ENCODE measurements at regions not wholly inside any gene's neighbourhood (a gene's known extent, or its start where the extent isn't known, plus 50 kb on each side); places are given as distances from the start of the nearest gene placed in this dataset.

DNA sequence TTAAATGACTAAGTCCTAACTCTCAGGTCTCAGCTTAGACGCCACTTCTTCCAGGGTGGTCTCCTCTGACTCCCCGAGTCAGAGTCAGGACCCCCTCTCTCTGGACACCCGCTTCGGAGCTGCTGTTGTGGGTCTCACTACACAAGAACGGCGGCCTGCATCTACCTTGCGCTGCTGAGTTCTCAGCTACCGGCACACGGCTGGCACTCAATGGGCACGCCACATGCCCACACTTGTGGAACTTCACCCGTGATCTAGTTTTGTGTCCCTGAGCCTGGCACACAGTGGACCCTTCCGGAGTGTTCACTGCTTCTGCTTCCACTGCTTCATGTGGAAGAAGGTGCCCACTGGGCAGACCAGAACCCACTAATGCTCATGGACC, 58.3 kb upstream of the ID2 start:
- no peaks in the 10 kb centered on the region for H4K20me1 ChIP-seq (ENCODE audit: low read depth)
- peaks cover 4% of the 10 kb centered on the region for H3K27me3 Mint-ChIP-seq (ENCODE audit: insufficient read depth, low read depth)
- peaks cover 4% of the 10 kb centered on the region for H3K9me3 Mint-ChIP-seq
- peak overlapping the region; percentile 59 for H3K27ac Mint-ChIP-seq
- H3K4me3 Mint-ChIP-seq: no peak overlapping the region
- no peaks in the 10 kb centered on the region for H3F3A ChIP-seq (ENCODE audit: low read depth)
- no peak overlapping the region for H3K9ac ChIP-seq
- no peak overlapping the region for H3K27ac ChIP-seq
- DNase-seq (ENCODE audit: low spot score): no peak
- no peak overlapping the region for H3K4me2 ChIP-seq
- no peaks in the 10 kb centered on the region for H3K27me3 ChIP-seq
- H3K9me3 ChIP-seq (ENCODE audit: low read depth): no peaks in the 10 kb centered on the region
- peaks cover 5% of the 10 kb centered on the region for H3K36me3 Mint-ChIP-seq
- peaks cover 33% of the 10 kb centered on the region for H3K4me1 Mint-ChIP-seq
- no peak for TF ChIP-seq EZH2phosphoT487 (IDR thresholded peaks at IDR 0.05)
- no peak for TF ChIP-seq EZH2 (IDR thresholded peaks at IDR 0.05)
- TF ChIP-seq, protein P1, sequence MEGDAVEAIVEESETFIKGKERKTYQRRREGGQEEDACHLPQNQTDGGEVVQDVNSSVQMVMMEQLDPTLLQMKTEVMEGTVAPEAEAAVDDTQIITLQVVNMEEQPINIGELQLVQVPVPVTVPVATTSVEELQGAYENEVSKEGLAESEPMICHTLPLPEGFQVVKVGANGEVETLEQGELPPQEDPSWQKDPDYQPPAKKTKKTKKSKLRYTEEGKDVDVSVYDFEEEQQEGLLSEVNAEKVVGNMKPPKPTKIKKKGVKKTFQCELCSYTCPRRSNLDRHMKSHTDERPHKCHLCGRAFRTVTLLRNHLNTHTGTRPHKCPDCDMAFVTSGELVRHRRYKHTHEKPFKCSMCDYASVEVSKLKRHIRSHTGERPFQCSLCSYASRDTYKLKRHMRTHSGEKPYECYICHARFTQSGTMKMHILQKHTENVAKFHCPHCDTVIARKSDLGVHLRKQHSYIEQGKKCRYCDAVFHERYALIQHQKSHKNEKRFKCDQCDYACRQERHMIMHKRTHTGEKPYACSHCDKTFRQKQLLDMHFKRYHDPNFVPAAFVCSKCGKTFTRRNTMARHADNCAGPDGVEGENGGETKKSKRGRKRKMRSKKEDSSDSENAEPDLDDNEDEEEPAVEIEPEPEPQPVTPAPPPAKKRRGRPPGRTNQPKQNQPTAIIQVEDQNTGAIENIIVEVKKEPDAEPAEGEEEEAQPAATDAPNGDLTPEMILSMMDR (IDR thresholded peaks at IDR 0.05): no peak
- no peaks in the 10 kb centered on the region for H3K79me2 ChIP-seq (ENCODE audit: low read depth)
- H3K4me1 ChIP-seq: no peaks in the 10 kb centered on the region
- H2AFZ ChIP-seq (replicated peaks): no peak overlapping the region
- no peaks in the 10 kb centered on the region for H3K36me3 ChIP-seq
- H3K4me3 ChIP-seq: no peak overlapping the region

DNA sequence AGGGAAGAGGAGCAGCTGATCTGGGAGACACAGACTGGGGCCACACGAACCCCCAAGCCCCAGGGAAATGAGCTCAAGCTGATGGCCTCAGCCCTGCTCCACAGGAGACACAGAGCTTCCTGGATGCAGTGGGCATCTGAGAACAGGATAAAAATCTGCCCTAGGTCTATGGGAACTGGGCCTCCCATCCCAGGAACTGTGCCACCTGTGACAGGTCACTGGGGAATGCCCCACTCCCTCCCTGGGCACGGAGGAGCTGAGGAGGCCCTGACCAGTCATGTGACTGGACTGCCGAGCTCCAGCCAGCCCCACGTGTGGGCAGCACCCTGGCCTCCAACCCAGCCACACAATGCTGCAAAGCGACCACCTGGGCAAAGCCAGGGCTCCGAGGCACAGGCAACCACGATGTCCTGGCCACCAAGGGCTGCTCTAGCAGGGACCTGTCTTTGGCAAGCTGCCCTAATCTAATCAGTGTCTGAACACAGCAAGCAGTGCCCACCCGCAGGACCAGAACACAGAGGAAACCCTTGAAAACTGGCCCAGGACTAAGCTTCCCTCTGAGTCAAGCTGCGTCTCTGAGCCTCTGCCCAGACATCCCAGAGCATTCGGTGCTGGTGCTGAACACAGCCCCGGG, 57.8 kb upstream of the ID2 start:
- TF ChIP-seq, protein P1 (IDR thresholded peaks at IDR 0.05): no peak
- TF ChIP-seq EZH2 (IDR thresholded peaks at IDR 0.05) (no peak), EZH2phosphoT487 (IDR thresholded peaks at IDR 0.05) (no peak)
- Histone ChIP-seq H3K4me1 (no peaks in the 10 kb centered on the region), H4K20me1 (ENCODE audit: low read depth) (no peaks in the 10 kb centered on the region), H3K79me2 (ENCODE audit: low read depth) (no peaks in the 10 kb centered on the region), H3K4me2 (no peak overlapping the region), H3K27ac (no peak overlapping the region), H3K27me3 (no peaks in the 10 kb centered on the region), H3K9me3 (ENCODE audit: low read depth) (no peaks in the 10 kb centered on the region), H3K36me3 (no peaks in the 10 kb centered on the region), H3F3A (ENCODE audit: low read depth) (no peaks in the 10 kb centered on the region), H2AFZ (replicated peaks) (no peak overlapping the region), H3K4me3 (no peak overlapping the region), H3K9ac (no peak overlapping the region)
- H3K4me3 Mint-ChIP-seq: no peak overlapping the region
- peaks cover 4% of the 10 kb centered on the region for H3K9me3 Mint-ChIP-seq
- peaks cover 38% of the 10 kb centered on the region for H3K4me1 Mint-ChIP-seq
- H3K36me3 Mint-ChIP-seq: peaks cover 5% of the 10 kb centered on the region
- DNase-seq (ENCODE audit: low spot score): no peak
- H3K27me3 Mint-ChIP-seq (ENCODE audit: insufficient read depth, low read depth): peaks cover 4% of the 10 kb centered on the region
- H3K27ac Mint-ChIP-seq: no peak overlapping the region

DNA sequence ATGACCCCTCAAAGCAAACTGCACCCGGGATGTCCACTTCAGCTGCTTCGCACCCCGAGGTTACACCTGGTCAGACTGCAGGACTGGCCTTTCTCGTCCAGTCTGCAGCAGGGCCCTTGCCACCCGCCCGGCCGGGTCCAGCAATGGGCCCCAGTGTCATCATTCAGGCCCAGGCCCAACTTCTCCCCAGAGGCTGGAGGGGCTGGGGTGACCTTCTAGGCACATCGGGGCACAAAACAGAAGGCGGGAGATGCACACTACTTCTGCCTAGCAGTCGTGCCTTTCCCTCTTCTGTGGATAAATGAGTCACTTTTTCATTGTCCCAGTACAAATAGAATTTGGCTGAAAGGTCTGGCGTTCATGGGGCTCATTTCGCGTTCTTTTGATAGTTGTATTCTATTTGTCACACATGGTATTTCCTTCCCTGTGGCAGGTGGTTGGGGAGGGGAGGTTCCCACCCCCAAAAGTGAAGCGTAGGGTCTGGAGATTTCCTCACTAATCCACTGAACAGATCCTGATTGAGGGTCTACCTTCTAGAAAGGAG, 56.9 kb upstream of the ID2 start:
- H3K27me3 ChIP-seq: no peaks in the 10 kb centered on the region
- H3K4me3 Mint-ChIP-seq: peak overlapping the region; percentile 57
- peaks cover 5% of the 10 kb centered on the region for H3K36me3 Mint-ChIP-seq
- peak overlapping the region; percentile 92 for H3K27ac Mint-ChIP-seq
- no peak overlapping the region for H3K4me3 ChIP-seq
- no peaks in the 10 kb centered on the region for H3K36me3 ChIP-seq
- H3F3A ChIP-seq (ENCODE audit: low read depth): no peaks in the 10 kb centered on the region
- H4K20me1 ChIP-seq (ENCODE audit: low read depth): no peaks in the 10 kb centered on the region
- TF ChIP-seq, protein P1 (IDR thresholded peaks at IDR 0.05): no peak
- TF ChIP-seq EZH2phosphoT487 (IDR thresholded peaks at IDR 0.05): no peak
- no peak for TF ChIP-seq EZH2 (IDR thresholded peaks at IDR 0.05)
- no peak overlapping the region for H3K27ac ChIP-seq
- H3K27me3 Mint-ChIP-seq (ENCODE audit: insufficient read depth, low read depth): peaks cover 6% of the 10 kb centered on the region
- no peak overlapping the region for H2AFZ ChIP-seq (replicated peaks)
- H3K4me1 ChIP-seq: no peaks in the 10 kb centered on the region
- no peak for DNase-seq (ENCODE audit: low spot score)
- no peak overlapping the region for H3K4me2 ChIP-seq
- no peaks in the 10 kb centered on the region for H3K79me2 ChIP-seq (ENCODE audit: low read depth)
- peaks cover 43% of the 10 kb centered on the region for H3K4me1 Mint-ChIP-seq
- H3K9me3 Mint-ChIP-seq: peaks cover 4% of the 10 kb centered on the region
- no peak overlapping the region for H3K9ac ChIP-seq
- no peaks in the 10 kb centered on the region for H3K9me3 ChIP-seq (ENCODE audit: low read depth)
